ENCODE measurements at regions not wholly inside any gene's neighbourhood (a gene's known extent, or its start where the extent isn't known, plus 50 kb on each side); places are given as distances from the start of the nearest gene placed in this dataset.

- Histone ChIP-seq H3K4me2 (ENCODE audit: low read length) (no peak overlapping the region), H3K36me3 (ENCODE audit: insufficient read depth, low read length) (no peaks in the 10 kb centered on the region), H3K4me3 (ENCODE audit: low read length) (no peak overlapping the region), H3K4me1 (ENCODE audit: control insufficient read depth, insufficient read depth, low read length) (no peaks in the 10 kb centered on the region), H3K9me3 (replicated peaks; ENCODE audit: low read length) (no peaks in the 10 kb centered on the region), H3K27me3 (ENCODE audit: control insufficient read depth, insufficient read depth, low read length) (no peaks in the 10 kb centered on the region), H3K9ac (ENCODE audit: low read depth, low read length) (no peak overlapping the region)
Measured at GRCh38 chr5:109605207-109605730, 84.5 kb upstream of the MAN2A1 start.

DNA sequence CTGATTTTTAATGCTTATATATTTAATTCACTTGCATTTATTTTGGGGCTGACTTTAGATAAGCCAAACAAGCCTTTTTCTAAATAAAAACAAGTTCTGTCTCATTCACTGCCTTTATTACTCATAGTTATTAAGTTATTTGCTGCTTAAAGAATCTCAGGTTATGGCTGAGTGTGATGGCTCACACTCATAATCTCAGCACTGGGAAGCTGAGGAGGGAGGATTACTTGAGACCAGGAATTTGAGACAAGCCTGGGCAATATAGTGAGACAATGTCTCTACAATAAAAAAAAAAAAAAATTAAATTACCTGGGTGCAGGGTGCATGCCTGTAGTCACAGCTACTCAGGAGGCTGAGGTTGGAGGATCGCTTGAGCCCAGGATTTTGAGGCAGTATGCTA is 85.0 kb upstream of the MAN2A1 start:
- H3K36me3 ChIP-seq (ENCODE audit: insufficient read depth, low read length) = no peaks in the 10 kb centered on the region
- no peaks in the 10 kb centered on the region for H3K9me3 ChIP-seq (replicated peaks; ENCODE audit: low read length)
- H3K4me2 ChIP-seq (ENCODE audit: low read length) = no peak overlapping the region
- no peak overlapping the region for H3K9ac ChIP-seq (ENCODE audit: low read depth, low read length)
- no peaks in the 10 kb centered on the region for H3K27me3 ChIP-seq (ENCODE audit: control insufficient read depth, insufficient read depth, low read length)
- no peak overlapping the region for H3K4me3 ChIP-seq (ENCODE audit: low read length)
- H3K4me1 ChIP-seq (ENCODE audit: control insufficient read depth, insufficient read depth, low read length) = no peaks in the 10 kb centered on the region

- Histone ChIP-seq H3K4me1 (ENCODE audit: control insufficient read depth, insufficient read depth, low read length) (no peaks in the 10 kb centered on the region), H3K4me3 (ENCODE audit: low read length) (no peak overlapping the region), H3K4me2 (ENCODE audit: low read length) (no peak overlapping the region), H3K9me3 (replicated peaks; ENCODE audit: low read length) (no peaks in the 10 kb centered on the region), H3K9ac (ENCODE audit: low read depth, low read length) (no peak overlapping the region), H3K36me3 (ENCODE audit: insufficient read depth, low read length) (no peaks in the 10 kb centered on the region), H3K27me3 (ENCODE audit: control insufficient read depth, insufficient read depth, low read length) (no peaks in the 10 kb centered on the region)
Measured at GRCh38 chr5:109601736-109602135, 88.0 kb upstream of the MAN2A1 start.

- no peaks in the 10 kb centered on the region for H3K27me3 ChIP-seq (ENCODE audit: control insufficient read depth, insufficient read depth, low read length)
- H3K4me2 ChIP-seq (ENCODE audit: low read length) = no peak overlapping the region
- no peaks in the 10 kb centered on the region for H3K9me3 ChIP-seq (replicated peaks; ENCODE audit: low read length)
- no peak overlapping the region for H3K9ac ChIP-seq (ENCODE audit: low read depth, low read length)
- no peak overlapping the region for H3K4me3 ChIP-seq (ENCODE audit: low read length)
- no peaks in the 10 kb centered on the region for H3K4me1 ChIP-seq (ENCODE audit: control insufficient read depth, insufficient read depth, low read length)
- H3K36me3 ChIP-seq (ENCODE audit: insufficient read depth, low read length) = no peaks in the 10 kb centered on the region
Measured at GRCh38 chr5:109597893-109598292, 91.8 kb upstream of the MAN2A1 start.

GRCh38 chr5:109594217-109594616 is 95.5 kb upstream of the MAN2A1 start:
- Histone ChIP-seq H3K9me3 (replicated peaks; ENCODE audit: low read length) (no peaks in the 10 kb centered on the region), H3K4me2 (ENCODE audit: low read length) (no peak overlapping the region), H3K27me3 (ENCODE audit: control insufficient read depth, insufficient read depth, low read length) (no peaks in the 10 kb centered on the region), H3K4me3 (ENCODE audit: low read length) (no peak overlapping the region), H3K4me1 (ENCODE audit: control insufficient read depth, insufficient read depth, low read length) (no peaks in the 10 kb centered on the region), H3K36me3 (ENCODE audit: insufficient read depth, low read length) (no peaks in the 10 kb centered on the region), H3K9ac (ENCODE audit: low read depth, low read length) (no peak overlapping the region)

DNA sequence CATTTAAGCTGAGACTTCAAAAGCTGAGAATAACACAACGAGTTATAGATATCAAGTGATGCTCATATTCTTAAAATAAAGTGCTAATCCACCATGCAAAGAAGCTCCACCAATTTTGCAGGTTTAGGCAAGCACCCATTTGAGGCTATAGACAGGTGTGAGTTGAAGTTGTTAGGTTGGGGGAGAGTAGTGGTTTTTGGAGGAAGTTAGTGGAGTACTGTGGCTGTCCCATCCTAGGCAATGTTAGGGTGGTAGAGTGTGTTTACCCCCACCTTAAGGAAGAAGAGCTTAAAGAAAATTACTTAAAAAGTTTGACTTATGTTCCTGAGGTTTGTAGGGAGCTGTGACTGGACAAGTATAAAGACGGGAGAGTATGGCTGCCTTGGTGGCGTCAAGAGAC is 98.9 kb upstream of the MAN2A1 start:
- no peak overlapping the region for H3K9ac ChIP-seq (ENCODE audit: low read depth, low read length)
- H3K27me3 ChIP-seq (ENCODE audit: control insufficient read depth, insufficient read depth, low read length) = no peaks in the 10 kb centered on the region
- H3K4me1 ChIP-seq (ENCODE audit: control insufficient read depth, insufficient read depth, low read length) = no peaks in the 10 kb centered on the region
- H3K36me3 ChIP-seq (ENCODE audit: insufficient read depth, low read length) = no peaks in the 10 kb centered on the region
- H3K4me3 ChIP-seq (ENCODE audit: low read length) = no peak overlapping the region
- H3K4me2 ChIP-seq (ENCODE audit: low read length) = no peak overlapping the region
- no peaks in the 10 kb centered on the region for H3K9me3 ChIP-seq (replicated peaks; ENCODE audit: low read length)

- Histone ChIP-seq H3K27me3 (ENCODE audit: control insufficient read depth, insufficient read depth, low read length) (no peaks in the 10 kb centered on the region), H3K9ac (ENCODE audit: low read depth, low read length) (no peak overlapping the region), H3K4me1 (ENCODE audit: control insufficient read depth, insufficient read depth, low read length) (no peaks in the 10 kb centered on the region), H3K9me3 (replicated peaks; ENCODE audit: low read length) (no peaks in the 10 kb centered on the region), H3K4me3 (ENCODE audit: low read length) (no peak overlapping the region), H3K36me3 (ENCODE audit: insufficient read depth, low read length) (no peaks in the 10 kb centered on the region), H3K4me2 (ENCODE audit: low read length) (no peak overlapping the region)
Measured at GRCh38 chr5:109589986-109590385, 99.7 kb upstream of the MAN2A1 start.

- Histone ChIP-seq H3K4me2 (ENCODE audit: low read length) (no peak overlapping the region), H3K27me3 (ENCODE audit: control insufficient read depth, insufficient read depth, low read length) (no peaks in the 10 kb centered on the region), H3K9me3 (replicated peaks; ENCODE audit: low read length) (no peaks in the 10 kb centered on the region), H3K9ac (ENCODE audit: low read depth, low read length) (no peak overlapping the region), H3K4me3 (ENCODE audit: low read length) (no peak overlapping the region), H3K4me1 (ENCODE audit: control insufficient read depth, insufficient read depth, low read length) (no peaks in the 10 kb centered on the region), H3K36me3 (ENCODE audit: insufficient read depth, low read length) (no peaks in the 10 kb centered on the region)
Measured at GRCh38 chr5:109589239-109589638, 100.5 kb upstream of the MAN2A1 start.

DNA sequence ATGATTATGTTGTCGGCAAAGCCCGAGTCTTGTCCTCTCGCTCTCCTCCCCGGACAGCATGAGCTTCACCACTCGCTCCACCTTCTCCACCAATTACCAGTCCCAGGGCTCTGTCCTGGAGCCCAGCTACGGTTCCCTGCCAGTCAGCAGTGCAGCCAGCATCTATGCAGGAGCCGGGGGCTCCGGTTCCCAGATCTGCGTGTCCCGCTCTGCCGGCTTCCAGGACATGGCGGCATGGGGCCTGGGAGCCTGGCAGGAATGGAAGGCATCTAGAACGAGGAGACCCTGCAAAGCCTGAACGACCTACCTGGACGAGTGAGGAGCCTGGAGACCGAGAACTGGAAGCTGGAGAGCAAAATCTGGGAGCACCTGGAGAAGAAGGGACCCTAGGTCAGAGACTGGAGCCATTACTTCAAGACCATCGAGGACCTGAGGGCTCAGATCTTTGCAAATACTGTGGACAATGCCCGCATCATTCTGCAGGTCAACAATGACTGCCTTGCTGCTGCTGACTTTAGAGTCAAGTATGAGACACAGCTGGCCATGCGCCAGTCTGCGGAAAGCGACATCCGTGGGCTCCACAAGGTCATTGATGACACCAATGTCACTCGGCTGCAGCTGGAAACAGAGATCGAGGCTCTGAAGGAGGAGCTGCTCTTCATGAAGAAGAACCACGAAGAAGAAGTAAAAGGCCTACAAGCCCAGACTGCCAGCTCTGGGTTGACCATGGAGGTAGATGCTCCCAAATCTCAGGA is 101.3 kb upstream of the MAN2A1 start:
- no peaks in the 10 kb centered on the region for H3K4me1 ChIP-seq (ENCODE audit: control insufficient read depth, insufficient read depth, low read length)
- no peaks in the 10 kb centered on the region for H3K27me3 ChIP-seq (ENCODE audit: control insufficient read depth, insufficient read depth, low read length)
- no peak overlapping the region for H3K4me3 ChIP-seq (ENCODE audit: low read length)
- H3K9me3 ChIP-seq (replicated peaks; ENCODE audit: low read length) = no peaks in the 10 kb centered on the region
- no peaks in the 10 kb centered on the region for H3K36me3 ChIP-seq (ENCODE audit: insufficient read depth, low read length)
- H3K4me2 ChIP-seq (ENCODE audit: low read length) = no peak overlapping the region
- H3K9ac ChIP-seq (ENCODE audit: low read depth, low read length) = no peak overlapping the region

DNA sequence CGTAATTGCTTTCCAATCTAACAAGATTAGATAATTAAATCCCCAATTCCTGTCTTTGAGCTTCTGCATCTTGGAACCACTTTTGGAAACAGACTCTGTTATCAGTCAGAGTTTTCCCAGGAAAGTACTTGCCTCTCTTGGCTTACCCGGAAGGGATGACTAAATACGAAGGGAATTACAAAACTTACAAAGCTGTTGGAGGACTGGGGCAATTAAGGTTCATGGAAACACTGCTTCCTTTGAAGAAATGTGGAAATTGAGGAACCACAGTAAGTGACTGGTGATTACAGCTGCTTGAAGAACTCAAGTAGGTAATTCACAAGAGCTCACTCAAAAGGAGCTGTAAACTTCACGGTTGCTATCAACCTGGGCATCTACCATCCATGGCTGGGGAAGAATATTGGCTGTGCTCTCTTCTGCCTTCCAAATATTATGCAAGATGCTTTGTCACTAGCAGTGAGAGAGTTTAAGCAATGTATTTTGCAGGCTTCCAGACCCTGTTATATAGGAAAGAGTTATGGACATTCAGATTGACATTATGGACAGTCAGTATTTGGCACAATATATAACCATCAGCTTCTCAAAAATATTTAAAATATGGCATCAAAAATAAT is 104.6 kb upstream of the MAN2A1 start:
- Histone ChIP-seq H3K4me1 (ENCODE audit: control insufficient read depth, insufficient read depth, low read length) (no peaks in the 10 kb centered on the region), H3K9me3 (replicated peaks; ENCODE audit: low read length) (no peaks in the 10 kb centered on the region), H3K27me3 (ENCODE audit: control insufficient read depth, insufficient read depth, low read length) (no peaks in the 10 kb centered on the region), H3K9ac (ENCODE audit: low read depth, low read length) (no peak overlapping the region), H3K36me3 (ENCODE audit: insufficient read depth, low read length) (no peaks in the 10 kb centered on the region), H3K4me2 (ENCODE audit: low read length) (no peak overlapping the region), H3K4me3 (ENCODE audit: low read length) (no peak overlapping the region)

- no peak overlapping the region for H3K4me3 ChIP-seq (ENCODE audit: low read length)
- H3K9ac ChIP-seq (ENCODE audit: low read depth, low read length) = no peak overlapping the region
- H3K27me3 ChIP-seq (ENCODE audit: control insufficient read depth, insufficient read depth, low read length) = no peaks in the 10 kb centered on the region
- no peak overlapping the region for H3K4me2 ChIP-seq (ENCODE audit: low read length)
- no peaks in the 10 kb centered on the region for H3K36me3 ChIP-seq (ENCODE audit: insufficient read depth, low read length)
- H3K9me3 ChIP-seq (replicated peaks; ENCODE audit: low read length) = no peaks in the 10 kb centered on the region
- no peaks in the 10 kb centered on the region for H3K4me1 ChIP-seq (ENCODE audit: control insufficient read depth, insufficient read depth, low read length)
Measured at GRCh38 chr5:109580225-109580624, 109.5 kb upstream of the MAN2A1 start.

DNA sequence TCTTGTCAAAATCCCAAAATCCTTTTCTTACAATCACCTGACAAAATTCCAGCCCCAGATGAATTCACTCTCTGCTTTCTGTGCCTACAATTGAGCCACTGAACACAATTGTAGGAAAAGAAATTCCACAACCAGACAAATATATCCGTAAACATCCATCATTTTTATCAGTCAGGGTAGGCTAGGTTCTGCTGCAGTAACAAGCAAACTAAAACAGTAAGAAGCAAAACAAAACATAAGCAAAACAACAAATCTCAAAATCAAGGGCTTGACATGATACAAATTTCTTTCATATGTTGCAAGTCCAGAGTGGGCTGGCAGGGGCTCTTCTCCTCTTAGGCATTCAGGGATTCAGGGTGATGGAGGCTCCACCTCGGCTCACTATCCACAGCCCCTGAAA is 114.2 kb upstream of the MAN2A1 start:
- H3K9me3 ChIP-seq (replicated peaks; ENCODE audit: low read length) = no peaks in the 10 kb centered on the region
- H3K36me3 ChIP-seq (ENCODE audit: insufficient read depth, low read length) = no peaks in the 10 kb centered on the region
- H3K27me3 ChIP-seq (ENCODE audit: control insufficient read depth, insufficient read depth, low read length) = no peaks in the 10 kb centered on the region
- no peak overlapping the region for H3K4me3 ChIP-seq (ENCODE audit: low read length)
- H3K4me2 ChIP-seq (ENCODE audit: low read length) = no peak overlapping the region
- no peak overlapping the region for H3K9ac ChIP-seq (ENCODE audit: low read depth, low read length)
- H3K4me1 ChIP-seq (ENCODE audit: control insufficient read depth, insufficient read depth, low read length) = no peaks in the 10 kb centered on the region

All from skeletal muscle satellite cell (primary cell).